Endothelial cell of umbilical vein (primary cell): ENCODE measurements at regions not wholly inside any gene's neighbourhood (a gene's known extent, or its start where the extent isn't known, plus 50 kb on each side); places are given as distances from the start of the nearest gene placed in this dataset.

Source experiments
- BruUV-seq: library from RNA; stranded (reverse); fragments of 400-500 nt; replicated peaks from 2 replicates; lab custom pipeline; 2021; lab: Mats Ljungman, UMichigan
- CTCF ChIA-PET: fragments of 300-600, 350-600 bp; sonication (Branson Sonifier 250); formaldehyde crosslinking; loops from one replicate; lab custom pipeline; 2021; ENCODE audit warnings: antibody characterized with exemption, inconsistent platforms; lab: Charles Lee
- POLR2A ChIA-PET: fragments of 300-600, 350-600 bp; sonication (Branson Sonifier 250); formaldehyde crosslinking; loops from one replicate; lab custom pipeline; 2021; ENCODE audit warnings: antibody characterized with exemption, inconsistent platforms; lab: Charles Lee
- DNase-seq: peaks from one replicate; pipeline ENCODE4 v3.0.0-alpha.2; 2011; ENCODE audit warnings: low read depth, low spot score
- FAIRE-seq: peaks from 2 replicates; lab custom pipeline; 2011; peaks lifted over from hg19 to GRCh38; lab: Jason Lieb, UNC
- H2AFZ ChIP-seq: 2 replicates; pipeline ENCODE4 v1.6.0; 2012; ENCODE audit warnings: low read depth, low read length, control low read depth, inconsistent platforms
- H3K27ac ChIP-seq: 2 replicates; pipeline ENCODE4 v1.5.1; 2011; ENCODE audit warnings: low read depth, mild to moderate bottlenecking, control low read depth, low read length, moderate library complexity; ENCODE audit not compliant: insufficient read depth
- H3K27me3 ChIP-seq, 2 experiments: 2 replicates each; pipeline versions ENCODE4 v1.6.0 to v1.6.1; 2011; ENCODE audit warnings: low read length in 2 of 2, mixed read lengths in 1 of 2; ENCODE audit not compliant: control insufficient read depth in 2 of 2, insufficient read depth in 2 of 2
- H3K36me3 ChIP-seq, 2 experiments: 2 replicates in 1 of 2; 3 replicates in 1 of 2; pipeline ENCODE4 v1.5.1; 2011; ENCODE audit warnings: low read length in 2 of 2, mild to moderate bottlenecking in 1 of 2, moderate library complexity in 1 of 2; ENCODE audit not compliant: control insufficient read depth in 2 of 2, insufficient read depth in 2 of 2; ENCODE audit errors: extremely low read depth in 1 of 2
- H3K4me1 ChIP-seq: 3 replicates; pipeline ENCODE4 v1.5.1; 2011; ENCODE audit warnings: mild to moderate bottlenecking, low read length; ENCODE audit not compliant: control insufficient read depth, insufficient read depth; ENCODE audit errors: extremely low read depth
- H3K4me2 ChIP-seq: 2 replicates; pipeline ENCODE4 v1.6.1; 2011; ENCODE audit warnings: low read length, control low read depth, mixed read lengths; ENCODE audit not compliant: insufficient read depth
- H3K4me3 ChIP-seq, 3 experiments: fragments of 200-600 bp in 1 of 3; sonication (generic), shearing (Covaris generic) in 1 of 3; replicated peaks in 1 of 3; 2 replicates each; pipeline ENCODE4 v1.5.1; 2011 to 2016; ENCODE audit warnings: control low read depth in 3 of 3, low read length in 3 of 3, mild to moderate bottlenecking in 2 of 3, inconsistent platforms in 1 of 3, low read depth in 1 of 3, moderate library complexity in 1 of 3; ENCODE audit not compliant: insufficient read depth in 1 of 3
- H3K79me2 ChIP-seq: 2 replicates; pipeline ENCODE4 v1.6.0; 2012; ENCODE audit warnings: low read length, inconsistent platforms; ENCODE audit not compliant: control insufficient read depth, insufficient read depth
- H3K9ac ChIP-seq: replicated peaks from 2 replicates; pipeline ENCODE3; 2011; ENCODE audit warnings: low read length, control low read depth; ENCODE audit not compliant: insufficient read depth; ENCODE audit errors: extremely low read depth
- H3K9me1 ChIP-seq: replicated peaks from 3 replicates; pipeline ENCODE4 v1.6.0; 2011; ENCODE audit warnings: mild to moderate bottlenecking, low read length; ENCODE audit not compliant: control insufficient read depth, insufficient read depth; ENCODE audit errors: extremely low read depth
- H3K9me3 ChIP-seq: replicated peaks from 2 replicates; pipeline ENCODE4 v1.5.1; 2012; ENCODE audit warnings: low read length, inconsistent platforms; ENCODE audit not compliant: control insufficient read depth, insufficient read depth
- H4K20me1 ChIP-seq: replicated peaks from 2 replicates; pipeline ENCODE3; 2011; ENCODE audit warnings: mild to moderate bottlenecking, low read length; ENCODE audit not compliant: control insufficient read depth, insufficient read depth; ENCODE audit errors: extremely low read depth
- EZH2 ChIP-seq: IDR thresholded peaks from 2 replicates; pipeline ENCODE4 v1.6.1; 2012; ENCODE audit warnings: borderline replicate concordance, low read depth, mild to moderate bottlenecking, moderate library complexity, low read length, inconsistent platforms; ENCODE audit not compliant: severe bottlenecking
- FOS ChIP-seq: IDR thresholded peaks from 2 replicates; pipeline ENCODE4 v1.6.1; 2011; ENCODE audit warnings: mild to moderate bottlenecking, low read length, moderate library complexity, borderline replicate concordance; ENCODE audit not compliant: insufficient read depth
- GATA2 ChIP-seq: IDR thresholded peaks from 2 replicates; pipeline ENCODE4 v1.7.0; 2011; ENCODE audit warnings: low read depth, mild to moderate bottlenecking, moderate library complexity, mixed read lengths, low read length; ENCODE audit not compliant: insufficient read length, insufficient read depth
- JUN ChIP-seq: IDR thresholded peaks from 2 replicates; pipeline ENCODE4 v1.6.1; 2011; ENCODE audit warnings: borderline replicate concordance, low read depth; ENCODE audit not compliant: insufficient read length, insufficient read depth
- MYC ChIP-seq: IDR thresholded peaks from one replicate; pipeline ENCODE4 v1.6.1; 2011; ENCODE audit warnings: mild to moderate bottlenecking, low read depth, low read length
- POLR2A ChIP-seq: IDR thresholded peaks from 2 replicates; pipeline ENCODE4 v1.6.1; 2012; ENCODE audit warnings: low read depth, mild to moderate bottlenecking, control low read depth, low read length
- POLR2AphosphoS5 ChIP-seq: IDR thresholded peaks from 2 replicates; pipeline ENCODE4 v1.6.1; 2012; ENCODE audit warnings: low read depth, mild to moderate bottlenecking, control low read depth, low read length, moderate library complexity; ENCODE audit not compliant: insufficient read depth
- dilution Hi-C: fragments of 300-500 bp; cut with MboI; formaldehyde crosslinking; loops from one replicate; pipeline ENCODE4 v1.15.0; 2019; ENCODE audit warnings: low sequenced_read_pairs; ENCODE audit not compliant: extremely low pct_ligation_motif_present
- intact Hi-C: fragments of 100-400 bp; cut with micrococcal nuclease; formaldehyde crosslinking; loops from one replicate; pipeline ENCODE4 v1.10.0; 2022
- TF ChIP-seq, protein P1 (sequence below), 2 donors: IDR thresholded peaks; 1 replicate in 1 of 2; 2 replicates in 1 of 2; pipeline ENCODE4 v1.5.1; 2011; ENCODE audit warnings: low read length in 2 of 2, mild to moderate bottlenecking in 2 of 2, moderate library complexity in 2 of 2, control low read depth in 1 of 2, inconsistent platforms in 1 of 2, low read depth in 1 of 2; ENCODE audit not compliant: insufficient read depth in 1 of 2; ENCODE audit errors: extremely low read depth in 1 of 2
- TF ChIP-seq, protein P2 (sequence below): IDR thresholded peaks from 2 replicates; pipeline ENCODE4 v1.6.1; 2011; ENCODE audit not compliant: insufficient read depth, insufficient read length

DNA sequence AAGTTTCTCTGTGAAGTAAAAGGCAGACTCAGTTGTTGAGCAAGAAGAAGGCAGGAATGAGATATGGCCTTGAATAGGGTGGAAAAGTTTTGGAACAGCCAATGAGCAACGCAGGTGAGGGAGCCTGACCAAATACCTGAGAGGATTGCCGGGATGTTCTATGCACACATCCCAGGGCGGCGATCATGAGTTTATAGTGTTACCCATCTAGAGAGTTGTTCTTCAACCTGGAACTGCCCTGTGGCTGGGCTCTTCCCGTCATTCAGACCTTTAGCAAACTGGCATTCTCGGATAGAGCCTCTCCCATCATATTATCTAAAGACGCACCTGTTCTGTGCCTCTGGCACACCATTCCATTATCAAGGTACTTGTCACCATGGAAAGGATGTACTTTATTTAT, 103.0 kb upstream of the KIF5B start:
- no peaks in the 10 kb centered on the region for H3K9me3 ChIP-seq
- H3K36me3 ChIP-seq, result no peaks in the 10 kb centered on the region
- intact Hi-C loops (loop anchor here (5.0 kb wide), 1 partner anchor 48 kb away; no protein-coding TSS in a partner anchor), dilution Hi-C loops (no loop called here)
- ChIA-PET CTCF (no interaction called here), POLR2A (no interaction called here)
- TF ChIP-seq, protein P1, sequence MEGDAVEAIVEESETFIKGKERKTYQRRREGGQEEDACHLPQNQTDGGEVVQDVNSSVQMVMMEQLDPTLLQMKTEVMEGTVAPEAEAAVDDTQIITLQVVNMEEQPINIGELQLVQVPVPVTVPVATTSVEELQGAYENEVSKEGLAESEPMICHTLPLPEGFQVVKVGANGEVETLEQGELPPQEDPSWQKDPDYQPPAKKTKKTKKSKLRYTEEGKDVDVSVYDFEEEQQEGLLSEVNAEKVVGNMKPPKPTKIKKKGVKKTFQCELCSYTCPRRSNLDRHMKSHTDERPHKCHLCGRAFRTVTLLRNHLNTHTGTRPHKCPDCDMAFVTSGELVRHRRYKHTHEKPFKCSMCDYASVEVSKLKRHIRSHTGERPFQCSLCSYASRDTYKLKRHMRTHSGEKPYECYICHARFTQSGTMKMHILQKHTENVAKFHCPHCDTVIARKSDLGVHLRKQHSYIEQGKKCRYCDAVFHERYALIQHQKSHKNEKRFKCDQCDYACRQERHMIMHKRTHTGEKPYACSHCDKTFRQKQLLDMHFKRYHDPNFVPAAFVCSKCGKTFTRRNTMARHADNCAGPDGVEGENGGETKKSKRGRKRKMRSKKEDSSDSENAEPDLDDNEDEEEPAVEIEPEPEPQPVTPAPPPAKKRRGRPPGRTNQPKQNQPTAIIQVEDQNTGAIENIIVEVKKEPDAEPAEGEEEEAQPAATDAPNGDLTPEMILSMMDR (IDR thresholded peaks at IDR 0.05; ENCODE audit: extremely low read depth in 1 of 2, insufficient read depth in 1 of 2, low read depth in 1 of 2, low read length in 2 of 2), result no peak
- TF ChIP-seq POLR2AphosphoS5 (no peak), MYC (no peak), FOS (no peak), JUN (no peak), EZH2 (no peak), GATA2 (no peak), POLR2A (no peak)
- TF ChIP-seq, protein P2, sequence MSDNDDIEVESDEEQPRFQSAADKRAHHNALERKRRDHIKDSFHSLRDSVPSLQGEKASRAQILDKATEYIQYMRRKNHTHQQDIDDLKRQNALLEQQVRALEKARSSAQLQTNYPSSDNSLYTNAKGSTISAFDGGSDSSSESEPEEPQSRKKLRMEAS, result no peak
- no peaks in the 10 kb centered on the region for H3K9me1 ChIP-seq
- no peaks in the 10 kb centered on the region for H4K20me1 ChIP-seq
- no peak overlapping the region for H2AFZ ChIP-seq
- no peak overlapping the region for H3K4me3 ChIP-seq
- H3K27ac ChIP-seq, result no peak overlapping the region
- no peak for FAIRE-seq
- no peaks in the 10 kb centered on the region for H3K79me2 ChIP-seq
- no peak for DNase-seq
- no TSS peak for BruUV-seq
- no peak overlapping the region for H3K9ac ChIP-seq
- H3K4me1 ChIP-seq, result peaks cover 14% of the 10 kb centered on the region
- peaks cover 0 to 1% of the 10 kb centered on the region in 2 experiments for H3K27me3 ChIP-seq
- no peak overlapping the region for H3K4me2 ChIP-seq
